GM13977 (cell line): ENCODE measurements at regions not wholly inside any gene's neighbourhood (a gene's known extent, or its start where the extent isn't known, plus 50 kb on each side); places are given as distances from the start of the nearest gene placed in this dataset.

Experiments
- DNase-seq: peaks from one replicate; pipeline ENCODE4 v3.0.0; 2012; ENCODE audit warnings: low spot score
- in situ Hi-C: fragments of 300-500 bp; cut with MboI; formaldehyde crosslinking; loops from one replicate; pipeline ENCODE4 v1.12.0; 2022; ENCODE audit warnings: low sequenced_read_pairs, low pct_unique_long_range_greater_than_20kb, mixed read lengths, inconsistent platforms; ENCODE audit not compliant: unreplicated experiment
- TF ChIP-seq, protein P1 (sequence below): IDR thresholded peaks from 2 replicates; pipeline ENCODE4 v1.5.1; 2012; ENCODE audit warnings: mild to moderate bottlenecking, control low read depth; ENCODE audit not compliant: insufficient read depth; ENCODE audit errors: extremely low read depth, missing control alignments

DNA sequence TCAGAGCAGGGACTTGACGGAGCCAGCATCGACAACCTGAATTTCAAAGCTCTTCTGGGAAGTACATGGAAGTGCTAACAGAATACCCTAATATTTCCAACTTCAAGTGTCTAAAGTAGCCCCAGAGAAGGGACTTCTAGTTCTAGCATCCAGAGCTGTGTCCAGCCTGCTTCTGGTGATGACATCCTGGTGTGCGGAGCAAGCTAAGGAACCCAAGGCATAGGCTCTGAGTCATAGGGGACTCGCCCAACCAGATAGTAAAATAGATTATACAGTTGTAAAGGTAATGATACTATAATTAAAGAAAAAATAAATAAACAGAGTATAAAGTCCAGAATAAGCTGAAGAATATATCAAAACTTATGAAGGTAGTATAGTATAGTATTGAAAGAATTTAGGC, 108.1 kb upstream of the SERPINE2 start:
- no peak for DNase-seq
- TF ChIP-seq, protein P1, sequence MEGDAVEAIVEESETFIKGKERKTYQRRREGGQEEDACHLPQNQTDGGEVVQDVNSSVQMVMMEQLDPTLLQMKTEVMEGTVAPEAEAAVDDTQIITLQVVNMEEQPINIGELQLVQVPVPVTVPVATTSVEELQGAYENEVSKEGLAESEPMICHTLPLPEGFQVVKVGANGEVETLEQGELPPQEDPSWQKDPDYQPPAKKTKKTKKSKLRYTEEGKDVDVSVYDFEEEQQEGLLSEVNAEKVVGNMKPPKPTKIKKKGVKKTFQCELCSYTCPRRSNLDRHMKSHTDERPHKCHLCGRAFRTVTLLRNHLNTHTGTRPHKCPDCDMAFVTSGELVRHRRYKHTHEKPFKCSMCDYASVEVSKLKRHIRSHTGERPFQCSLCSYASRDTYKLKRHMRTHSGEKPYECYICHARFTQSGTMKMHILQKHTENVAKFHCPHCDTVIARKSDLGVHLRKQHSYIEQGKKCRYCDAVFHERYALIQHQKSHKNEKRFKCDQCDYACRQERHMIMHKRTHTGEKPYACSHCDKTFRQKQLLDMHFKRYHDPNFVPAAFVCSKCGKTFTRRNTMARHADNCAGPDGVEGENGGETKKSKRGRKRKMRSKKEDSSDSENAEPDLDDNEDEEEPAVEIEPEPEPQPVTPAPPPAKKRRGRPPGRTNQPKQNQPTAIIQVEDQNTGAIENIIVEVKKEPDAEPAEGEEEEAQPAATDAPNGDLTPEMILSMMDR, result no peak
- in situ Hi-C loops, result no loop called here

- in situ Hi-C loops, result no loop called here
- TF ChIP-seq, protein P1, result no peak
Observed at GRCh38 chr2:224146356-224147160, 107.5 kb upstream of the SERPINE2 start.

DNA sequence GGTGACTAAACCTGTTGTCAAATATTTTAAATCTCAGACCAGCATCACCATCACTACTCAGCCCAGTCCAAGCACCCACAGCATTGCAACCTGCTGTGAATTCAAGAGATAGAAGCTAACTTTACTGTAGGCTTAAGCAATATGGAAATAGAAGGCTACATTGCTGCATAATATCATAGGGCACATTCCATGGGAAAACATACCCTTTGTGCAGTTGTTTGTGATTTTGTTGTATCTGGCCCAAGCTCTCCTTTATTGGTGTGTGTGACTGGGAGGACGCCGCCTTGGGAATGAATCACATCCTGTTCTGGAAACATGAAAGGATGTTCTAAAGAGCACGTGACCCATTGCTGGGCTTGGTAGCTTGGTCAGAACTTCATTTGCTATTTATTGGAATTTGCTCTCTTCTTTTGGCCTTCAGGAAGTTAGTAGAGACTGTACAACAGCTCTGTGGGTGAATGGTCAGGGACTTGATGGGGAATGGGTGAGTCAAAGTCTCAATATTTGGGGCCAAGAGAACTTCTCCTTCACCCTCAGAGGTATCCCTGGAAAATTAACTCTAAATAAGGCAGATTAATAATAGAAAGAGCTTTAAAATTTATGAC, 106.8 kb upstream of the SERPINE2 start:
- no peak for DNase-seq
- TF ChIP-seq, protein P1, result no peak
- in situ Hi-C loops, result no loop called here

More at GRCh38 chr2:224146356-224147160, 107.5 kb upstream of the SERPINE2 start:
- no peak for DNase-seq

DNA sequence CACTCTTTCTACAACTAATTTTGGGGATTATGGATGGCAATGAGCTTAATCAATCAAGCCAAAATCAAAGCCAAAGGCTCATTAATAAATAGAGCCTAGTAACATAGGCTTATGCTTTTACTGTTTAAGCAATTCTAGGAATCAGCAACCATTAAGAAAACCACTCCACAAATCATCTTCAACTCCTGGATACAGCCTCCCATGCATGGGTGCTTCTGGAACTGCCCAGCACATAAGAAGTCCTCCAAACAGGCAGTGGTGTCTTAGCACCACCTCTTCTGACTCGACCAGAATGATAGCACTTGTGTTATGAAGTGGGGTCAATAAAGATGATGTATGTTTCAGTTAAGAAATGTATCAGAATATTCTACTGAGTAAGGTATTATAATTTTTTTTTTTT, 104.4 kb upstream of the SERPINE2 start:
- TF ChIP-seq, protein P1, result no peak
- in situ Hi-C loops, result no loop called here
- no peak for DNase-seq

- in situ Hi-C loops, result no loop called here
- TF ChIP-seq, protein P1, result no peak
- DNase-seq, result no peak
Observed at GRCh38 chr2:224142397-224143312, 103.6 kb upstream of the SERPINE2 start.

DNA sequence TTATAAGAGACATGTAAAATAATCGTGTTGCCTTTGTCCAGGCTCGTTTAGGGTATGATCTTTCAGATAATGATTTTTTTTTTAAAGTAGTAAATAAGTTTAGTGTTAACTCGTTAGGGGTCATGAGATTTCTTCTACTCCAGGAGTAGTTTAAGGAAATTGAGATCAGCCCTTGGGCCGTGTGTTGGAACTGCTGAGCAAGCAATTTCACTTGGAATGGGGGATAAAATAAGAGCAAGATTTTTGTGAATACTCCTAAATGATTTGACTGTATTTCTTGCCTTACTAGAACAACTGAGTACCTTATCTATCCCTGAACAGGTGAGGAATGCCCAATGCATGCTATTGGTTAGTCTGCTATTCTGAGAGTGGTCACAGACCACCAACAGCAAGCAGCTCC, 102.2 kb upstream of the SERPINE2 start:
- no peak for DNase-seq
- in situ Hi-C loops, result no loop called here

More for the DNA sequence above, 102.2 kb upstream of the SERPINE2 start:
- TF ChIP-seq, protein P1, result no peak
